CD4-positive, alpha-beta T cell (primary cell): ENCODE measurements at regions not wholly inside any gene's neighbourhood (a gene's known extent, or its start where the extent isn't known, plus 50 kb on each side); places are given as distances from the start of the nearest gene placed in this dataset.

ENCODE experiments used
- ATAC-seq: fragments of 200-7000 bp; cut with Tn5 transposase; one replicate; pipeline ENCODE4 v1.10.0; 2022; ENCODE audit warnings: mild to moderate bottlenecking; ENCODE audit not compliant: poor library complexity
- CTCF ChIA-PET: fragments of 350-600 bp; sonication (Branson Sonifier 250); formaldehyde crosslinking; loops from one replicate; lab custom pipeline; 2021; ENCODE audit warnings: antibody characterized with exemption, inconsistent platforms; lab: Charles Lee
- POLR2A ChIA-PET: fragments of 350-600 bp; sonication (Branson Sonifier 250); formaldehyde crosslinking; loops from one replicate; lab custom pipeline; 2021; ENCODE audit warnings: antibody characterized with exemption, inconsistent platforms; lab: Charles Lee
- DNase-seq, 14 experiments: peaks; one replicate each; pipeline ENCODE4 v3.0.0-alpha.2; 2013 to 2020; ENCODE audit warnings: mixed read lengths in 2 of 14
- H3K27ac ChIP-seq, 2 donors: one replicate each; pipeline versions ENCODE4 v1.5.1 to v1.7.0; 2013; ENCODE audit warnings: low read length in 2 of 2, low read depth in 1 of 2, mild to moderate bottlenecking in 1 of 2
- H3K27me3 ChIP-seq, 2 experiments: 1 replicate in 1 of 2; 2 replicates in 1 of 2; pipeline versions ENCODE4 v1.6.1 to v1.7.0; 2013; ENCODE audit warnings: low read length in 2 of 2, control low read depth in 1 of 2, mild to moderate bottlenecking in 1 of 2, moderate library complexity in 1 of 2; ENCODE audit not compliant: insufficient read depth in 2 of 2, control insufficient read depth in 1 of 2
- H3K36me3 ChIP-seq: one replicate; pipeline ENCODE4 v1.6.1; 2013; ENCODE audit warnings: low read length, control low read depth; ENCODE audit not compliant: insufficient read depth
- H3K4me1 ChIP-seq: one replicate; pipeline ENCODE4 v1.6.1; 2013; ENCODE audit warnings: low read length, control low read depth; ENCODE audit not compliant: insufficient read depth
- H3K4me3 ChIP-seq: one replicate; pipeline ENCODE4 v1.5.1; 2013; ENCODE audit warnings: mild to moderate bottlenecking, low read length, moderate library complexity
- H3K9me3 ChIP-seq, 2 experiments: 1 replicate in 1 of 2; 2 replicates in 1 of 2; pipeline versions ENCODE4 v1.6.1 to v1.7.0; 2013; ENCODE audit warnings: low read length in 2 of 2, mild to moderate bottlenecking in 2 of 2, control low read depth in 1 of 2, moderate library complexity in 1 of 2; ENCODE audit not compliant: control insufficient read depth in 1 of 2, insufficient read depth in 1 of 2
- H3K27ac Mint-ChIP-seq: one replicate; pipeline ENCODE4 v1.8.0; 2020; ENCODE audit warnings: mixed read lengths
- H3K27me3 Mint-ChIP-seq: one replicate; pipeline ENCODE4 v1.8.0; 2021; ENCODE audit warnings: mixed read lengths
- H3K36me3 Mint-ChIP-seq: one replicate; pipeline ENCODE4 v1.8.0; 2021; ENCODE audit warnings: low read depth, mixed read lengths
- H3K4me1 Mint-ChIP-seq: one replicate; pipeline ENCODE4 v1.8.0; 2021; ENCODE audit warnings: low read depth, mixed read lengths
- H3K4me3 Mint-ChIP-seq: one replicate; pipeline ENCODE4 v1.8.0; 2020; ENCODE audit warnings: mild to moderate bottlenecking, mixed read lengths
- H3K9me3 Mint-ChIP-seq: one replicate; pipeline ENCODE4 v1.8.0; 2020; ENCODE audit warnings: mixed read lengths
- CTCF ChIP-seq: fragments of 200-600 bp; IDR thresholded peaks from one replicate; pipeline ENCODE4 v1.8.0; 2022; ENCODE audit warnings: antibody characterized with exemption, mild to moderate bottlenecking
- intact Hi-C, 2 experiments: fragments of 100-400 bp; cut with DNase I in 1 of 2; cut with micrococcal nuclease in 1 of 2; formaldehyde crosslinking; loops; one replicate each; pipeline versions ENCODE4 v1.15.1 to v1.9.0; 2023 to 2025; cut with DNase I, micrococcal nuclease

DNA sequence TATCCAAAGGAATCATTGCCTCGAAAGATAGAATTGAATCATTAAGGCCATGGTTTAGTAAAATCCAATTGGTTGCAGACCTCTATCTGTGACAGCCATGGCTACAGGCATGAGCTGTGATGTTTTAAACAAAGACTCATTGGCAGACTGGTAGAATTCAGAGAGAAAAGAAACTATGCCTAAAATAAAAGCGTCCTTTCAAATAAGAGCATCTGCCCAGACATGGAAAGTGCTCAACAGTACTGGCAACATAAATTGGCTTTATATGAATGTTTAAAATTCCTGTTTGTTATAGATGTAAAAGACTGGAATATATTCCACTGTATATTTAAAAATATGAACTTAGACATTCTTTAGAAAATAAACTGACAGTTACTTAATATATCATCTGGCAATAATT is 2034.2 kb downstream of the LRRC4C start:
- no peak overlapping the region for H3K4me3 Mint-ChIP-seq
- ChIA-PET POLR2A (no interaction called here), CTCF (no interaction called here)
- Histone ChIP-seq H3K36me3 (no peaks in the 10 kb centered on the region), H3K27ac (no peak overlapping the region), H3K4me1 (no peaks in the 10 kb centered on the region), H3K9me3 (no peaks in the 10 kb centered on the region), H3K4me3 (no peak overlapping the region), H3K27me3 (no peaks in the 10 kb centered on the region)
- H3K36me3 Mint-ChIP-seq: no peaks in the 10 kb centered on the region
- H3K4me1 Mint-ChIP-seq: no peaks in the 10 kb centered on the region
- no peak for TF ChIP-seq CTCF
- no peaks in the 10 kb centered on the region for H3K9me3 Mint-ChIP-seq
- no peak for DNase-seq
- H3K27ac Mint-ChIP-seq: no peak overlapping the region
- no peaks in the 10 kb centered on the region for H3K27me3 Mint-ChIP-seq
- no peak for ATAC-seq
- intact Hi-C loops: no loop called here

- no peaks in the 10 kb centered on the region for H3K36me3 ChIP-seq
- intact Hi-C loops: no loop called here
- no peak overlapping the region for H3K27ac Mint-ChIP-seq
- H3K9me3 ChIP-seq: peaks cover 0 to 4% of the 10 kb centered on the region in 2 experiments
- no peak overlapping the region for H3K4me3 ChIP-seq
- ChIA-PET POLR2A (no interaction called here), CTCF (no interaction called here)
- H3K4me1 ChIP-seq: no peaks in the 10 kb centered on the region
- H3K27ac ChIP-seq: no peak overlapping the region
- no peaks in the 10 kb centered on the region for H3K36me3 Mint-ChIP-seq
- no peak for TF ChIP-seq CTCF
- H3K4me1 Mint-ChIP-seq: no peaks in the 10 kb centered on the region
- DNase-seq: no peak
- ATAC-seq: no peak
- H3K27me3 ChIP-seq: no peaks in the 10 kb centered on the region
- no peak overlapping the region for H3K4me3 Mint-ChIP-seq
- no peaks in the 10 kb centered on the region for H3K27me3 Mint-ChIP-seq
- peaks cover 6% of the 10 kb centered on the region for H3K9me3 Mint-ChIP-seq
Measured at GRCh38 chr11:39412117-39412516, 2047.3 kb downstream of the LRRC4C start.

- no peak overlapping the region for H3K27ac Mint-ChIP-seq
- H3K4me3 Mint-ChIP-seq: no peak overlapping the region
- H3K4me3 ChIP-seq: no peak overlapping the region
- H3K36me3 ChIP-seq: no peaks in the 10 kb centered on the region
- intact Hi-C loops: no loop called here
- peaks cover 0 to 5% of the 10 kb centered on the region in 2 experiments for H3K9me3 ChIP-seq
- no peak for TF ChIP-seq CTCF
- no peaks in the 10 kb centered on the region for H3K27me3 Mint-ChIP-seq
- POLR2A ChIA-PET: no interaction called here
- no peaks in the 10 kb centered on the region for H3K36me3 Mint-ChIP-seq
- no peaks in the 10 kb centered on the region for H3K4me1 Mint-ChIP-seq
- no peaks in the 10 kb centered on the region for H3K4me1 ChIP-seq
- ATAC-seq: no peak
- no peaks in the 10 kb centered on the region for H3K27me3 ChIP-seq
- no peak overlapping the region for H3K27ac ChIP-seq
- H3K9me3 Mint-ChIP-seq: peaks cover 5% of the 10 kb centered on the region
- DNase-seq: no peak
- CTCF ChIA-PET: no interaction called here
Measured at GRCh38 chr11:39385911-39386310, 2073.5 kb downstream of the LRRC4C start.
